PFSK-1 (cell line): ENCODE measurements at regions not wholly inside any gene's neighbourhood (a gene's known extent, or its start where the extent isn't known, plus 50 kb on each side); places are given as distances from the start of the nearest gene placed in this dataset.

Experiments used
- FOXP2 ChIP-seq: optimal IDR thresholded peaks from 2 replicates; pipeline ENCODE3; 2011; ENCODE audit warnings: borderline replicate concordance, control low read depth, inconsistent platforms; ENCODE audit not compliant: insufficient read depth; ENCODE audit errors: extremely low read length, extremely low read depth
- POLR2AphosphoS5 ChIP-seq: IDR thresholded peaks from 2 replicates; pipeline ENCODE4 v1.6.1; 2012; ENCODE audit warnings: low read depth, mild to moderate bottlenecking, control low read depth, low read length, moderate library complexity
- SIN3A ChIP-seq: IDR thresholded peaks from 2 replicates; pipeline ENCODE4 v1.6.1; 2012; ENCODE audit warnings: mild to moderate bottlenecking, low read length, moderate library complexity, borderline replicate concordance; ENCODE audit not compliant: insufficient read depth
- TAF1 ChIP-seq: IDR thresholded peaks from 2 replicates; pipeline ENCODE4 v1.6.1; 2012; ENCODE audit warnings: low read length, control low read depth, borderline replicate concordance; ENCODE audit not compliant: insufficient read depth
- TF ChIP-seq, protein P1 (sequence below), 2 experiments: IDR thresholded peaks; 2 replicates each; pipeline versions ENCODE4 v1.6.1 to v1.8.0; 2011 to 2012; ENCODE audit warnings: low read depth in 2 of 2, low read length in 2 of 2, control low read depth in 1 of 2, inconsistent platforms in 1 of 2, mild to moderate bottlenecking in 1 of 2, moderate library complexity in 1 of 2; ENCODE audit not compliant: insufficient read depth in 1 of 2

DNA sequence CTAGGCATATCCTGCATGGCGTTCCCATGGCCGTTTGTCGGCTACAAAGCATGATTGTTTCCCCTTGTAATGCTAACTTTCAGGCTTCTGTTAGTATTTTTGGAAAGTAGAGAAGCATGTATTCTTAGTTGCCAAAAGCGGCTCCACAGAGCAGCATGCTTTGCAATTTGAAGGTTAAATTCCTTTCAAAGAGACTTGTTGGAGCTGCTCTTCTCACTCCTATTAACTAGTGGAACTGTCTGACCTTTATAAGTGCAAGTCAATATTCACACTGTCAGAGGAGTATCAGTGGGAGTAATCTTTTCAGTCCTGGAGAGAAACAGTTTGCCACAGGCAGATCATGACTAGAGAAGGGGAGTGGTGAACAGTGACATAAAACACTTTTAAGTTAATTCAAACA lies 656.1 kb upstream of the NOVA1 start:
- TF ChIP-seq TAF1, result no peak
- TF ChIP-seq FOXP2, result no peak

DNA sequence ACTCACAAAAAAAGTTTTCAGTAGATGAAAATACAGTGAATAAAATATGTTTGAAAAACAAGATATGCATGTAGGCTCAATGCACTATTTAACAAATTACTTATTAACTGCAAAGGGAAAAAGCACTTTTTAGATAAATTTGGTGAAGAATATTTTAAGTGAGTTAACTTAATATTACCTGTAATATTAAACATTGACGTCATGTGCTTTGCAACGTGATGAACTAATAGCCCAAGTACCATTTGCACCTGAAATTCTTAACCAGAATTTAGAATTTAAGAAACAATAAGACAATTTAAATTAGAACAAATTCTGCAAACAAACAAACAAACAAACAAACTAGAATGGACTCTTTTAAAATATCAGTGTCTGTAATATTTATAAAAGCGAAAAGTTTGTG lies 659.0 kb upstream of the NOVA1 start:
- TF ChIP-seq, protein P1, sequence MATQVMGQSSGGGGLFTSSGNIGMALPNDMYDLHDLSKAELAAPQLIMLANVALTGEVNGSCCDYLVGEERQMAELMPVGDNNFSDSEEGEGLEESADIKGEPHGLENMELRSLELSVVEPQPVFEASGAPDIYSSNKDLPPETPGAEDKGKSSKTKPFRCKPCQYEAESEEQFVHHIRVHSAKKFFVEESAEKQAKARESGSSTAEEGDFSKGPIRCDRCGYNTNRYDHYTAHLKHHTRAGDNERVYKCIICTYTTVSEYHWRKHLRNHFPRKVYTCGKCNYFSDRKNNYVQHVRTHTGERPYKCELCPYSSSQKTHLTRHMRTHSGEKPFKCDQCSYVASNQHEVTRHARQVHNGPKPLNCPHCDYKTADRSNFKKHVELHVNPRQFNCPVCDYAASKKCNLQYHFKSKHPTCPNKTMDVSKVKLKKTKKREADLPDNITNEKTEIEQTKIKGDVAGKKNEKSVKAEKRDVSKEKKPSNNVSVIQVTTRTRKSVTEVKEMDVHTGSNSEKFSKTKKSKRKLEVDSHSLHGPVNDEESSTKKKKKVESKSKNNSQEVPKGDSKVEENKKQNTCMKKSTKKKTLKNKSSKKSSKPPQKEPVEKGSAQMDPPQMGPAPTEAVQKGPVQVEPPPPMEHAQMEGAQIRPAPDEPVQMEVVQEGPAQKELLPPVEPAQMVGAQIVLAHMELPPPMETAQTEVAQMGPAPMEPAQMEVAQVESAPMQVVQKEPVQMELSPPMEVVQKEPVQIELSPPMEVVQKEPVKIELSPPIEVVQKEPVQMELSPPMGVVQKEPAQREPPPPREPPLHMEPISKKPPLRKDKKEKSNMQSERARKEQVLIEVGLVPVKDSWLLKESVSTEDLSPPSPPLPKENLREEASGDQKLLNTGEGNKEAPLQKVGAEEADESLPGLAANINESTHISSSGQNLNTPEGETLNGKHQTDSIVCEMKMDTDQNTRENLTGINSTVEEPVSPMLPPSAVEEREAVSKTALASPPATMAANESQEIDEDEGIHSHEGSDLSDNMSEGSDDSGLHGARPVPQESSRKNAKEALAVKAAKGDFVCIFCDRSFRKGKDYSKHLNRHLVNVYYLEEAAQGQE (IDR thresholded peaks at IDR 0.05; ENCODE audit: insufficient read depth in 1 of 2, low read depth in 2 of 2, low read length in 2 of 2), result no peak
- TF ChIP-seq TAF1, result no peak
- TF ChIP-seq POLR2AphosphoS5, result no peak

DNA sequence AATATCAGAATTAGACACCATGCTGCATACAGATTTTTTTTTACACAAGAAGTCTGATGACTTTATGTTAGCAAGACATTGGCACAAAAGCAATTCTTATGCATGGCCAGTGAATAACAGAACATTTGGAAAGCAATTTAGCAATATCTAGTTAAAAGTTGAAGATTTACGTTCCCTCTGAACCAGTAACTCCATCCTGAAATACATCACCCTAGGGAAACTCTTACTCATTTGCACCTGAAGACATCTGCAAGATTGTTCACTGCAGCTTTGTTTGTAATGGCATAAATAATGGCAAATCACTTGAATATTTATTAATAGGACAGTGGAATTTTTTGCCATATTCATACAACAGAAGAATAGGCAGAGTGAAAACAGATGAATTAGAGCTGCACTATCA lies 670.0 kb upstream of the NOVA1 start:
- no peak for TF ChIP-seq POLR2AphosphoS5
- no peak for TF ChIP-seq TAF1
- TF ChIP-seq SIN3A, result no peak
- TF ChIP-seq, protein P1 (IDR thresholded peaks at IDR 0.05; ENCODE audit: insufficient read depth in 1 of 2, low read depth in 2 of 2, low read length in 2 of 2), result no peak
- TF ChIP-seq FOXP2, result no peak

- TF ChIP-seq TAF1, result no peak
- TF ChIP-seq POLR2AphosphoS5, result no peak
- TF ChIP-seq FOXP2, result no peak
- TF ChIP-seq, protein P1 (IDR thresholded peaks at IDR 0.05; ENCODE audit: insufficient read depth in 1 of 2, low read depth in 2 of 2, low read length in 2 of 2), result no peak
- TF ChIP-seq SIN3A, result no peak
These were observed 672.9 kb upstream of the NOVA1 start for GRCh38 chr14:27270716-27271115.

GRCh38 chr14:27278341-27278740 lies 680.5 kb upstream of the NOVA1 start:
- TF ChIP-seq TAF1, result no peak
- no peak for TF ChIP-seq FOXP2
- TF ChIP-seq, protein P1 (IDR thresholded peaks at IDR 0.05; ENCODE audit: insufficient read depth in 1 of 2, low read depth in 2 of 2, low read length in 2 of 2), result no peak
- no peak for TF ChIP-seq POLR2AphosphoS5
- no peak for TF ChIP-seq SIN3A
